GM13977 (cell line): ENCODE measurements at regions not wholly inside any gene's neighbourhood (a gene's known extent, or its start where the extent isn't known, plus 50 kb on each side); places are given as distances from the start of the nearest gene placed in this dataset.

Source experiments
- DNase-seq: peaks from one replicate; pipeline ENCODE4 v3.0.0; 2012; ENCODE audit warnings: low spot score
- CTCF ChIP-seq: IDR thresholded peaks from 2 replicates; pipeline ENCODE4 v1.5.1; 2012; ENCODE audit warnings: mild to moderate bottlenecking, control low read depth; ENCODE audit not compliant: insufficient read depth; ENCODE audit errors: extremely low read depth, missing control alignments
- in situ Hi-C: fragments of 300-500 bp; cut with MboI; formaldehyde crosslinking; loops from one replicate; pipeline ENCODE4 v1.12.0; 2022; ENCODE audit warnings: low sequenced_read_pairs, low pct_unique_long_range_greater_than_20kb, mixed read lengths, inconsistent platforms; ENCODE audit not compliant: unreplicated experiment

- no peak for TF ChIP-seq CTCF
- no peak for DNase-seq
- in situ Hi-C loops = no loop called here
These were observed 304.4 kb downstream of the HS3ST3B1 start for GRCh38 chr17:14605267-14605599.

GRCh38 chr17:14604591-14605266, 303.8 kb downstream of the HS3ST3B1 start:
- DNase-seq = no peak
- no peak for TF ChIP-seq CTCF
- in situ Hi-C loops = no loop called here

GRCh38 chr17:14596224-14596623, 295.3 kb downstream of the HS3ST3B1 start:
- DNase-seq = no peak
- in situ Hi-C loops = no loop called here
- TF ChIP-seq CTCF = no peak

- in situ Hi-C loops = no loop called here
- DNase-seq = no peak
- no peak for TF ChIP-seq CTCF
These were observed 294.8 kb downstream of the HS3ST3B1 start for GRCh38 chr17:14595656-14596055.

GRCh38 chr17:14594690-14595089, 293.8 kb downstream of the HS3ST3B1 start:
- in situ Hi-C loops = no loop called here
- TF ChIP-seq CTCF = no peak

GRCh38 chr17:14593956-14594355, 293.1 kb downstream of the HS3ST3B1 start:
- no peak for TF ChIP-seq CTCF
- no peak for DNase-seq
- in situ Hi-C loops = no loop called here

More at GRCh38 chr17:14594690-14595089, 293.8 kb downstream of the HS3ST3B1 start:
- no peak for DNase-seq
